ENCODE measurements at regions not wholly inside any gene's neighbourhood (a gene's known extent, or its start where the extent isn't known, plus 50 kb on each side); places are given as distances from the start of the nearest gene placed in this dataset.
A peak's percentile ranks its signal among the peaks of the same experiment; 100 is the strongest.
"Not testable (repeated sequence)": the region's sequence is repeated elsewhere in the genome, so short reads cannot be mapped to it uniquely, and the experiment has no call there.

- no peak for DNase-seq (ENCODE audit: low read depth, low spot score)
Measured at GRCh38 chrX:122913134-122913533, 270.9 kb upstream of the GRIA3 start.

GRCh38 chrX:122913764-122914163 is 270.3 kb upstream of the GRIA3 start:
- DNase-seq (ENCODE audit: low read depth, low spot score) = no peak
- H3K27ac ChIP-seq = no peak overlapping the region

More at GRCh38 chrX:122913134-122913533, 270.9 kb upstream of the GRIA3 start:
- no peak overlapping the region for H3K27ac ChIP-seq

GRCh38 chrX:122914256-122914655 is 269.8 kb upstream of the GRIA3 start:
- DNase-seq (ENCODE audit: low read depth, low spot score) = no peak
- no peak overlapping the region for H3K27ac ChIP-seq

GRCh38 chrX:122934131-122934530 is 249.9 kb upstream of the GRIA3 start:
- H3K27ac ChIP-seq = no peak overlapping the region
- no peak for DNase-seq (ENCODE audit: low read depth, low spot score)

- DNase-seq (ENCODE audit: low read depth, low spot score) = no peak
Measured at GRCh38 chrX:122940199-122940598, 243.9 kb upstream of the GRIA3 start.

GRCh38 chrX:122941806-122942205 is 242.3 kb upstream of the GRIA3 start:
- H3K27ac ChIP-seq = no peak overlapping the region
- DNase-seq (ENCODE audit: low read depth, low spot score) = no peak

More at GRCh38 chrX:122940199-122940598, 243.9 kb upstream of the GRIA3 start:
- no peak overlapping the region for H3K27ac ChIP-seq

GRCh38 chrX:122943918-122944317 is 240.2 kb upstream of the GRIA3 start:
- DNase-seq (ENCODE audit: low read depth, low spot score) = no peak
- no peak overlapping the region for H3K27ac ChIP-seq

GRCh38 chrX:122945328-122945727 is 238.8 kb upstream of the GRIA3 start:
- no peak overlapping the region for H3K27ac ChIP-seq
- DNase-seq (ENCODE audit: low read depth, low spot score) = no peak

- no peak for DNase-seq (ENCODE audit: low read depth, low spot score)
- no peak overlapping the region for H3K27ac ChIP-seq
Measured at GRCh38 chrX:122972604-122973003, 211.5 kb upstream of the GRIA3 start.

- no peak for DNase-seq (ENCODE audit: low read depth, low spot score)
- H3K27ac ChIP-seq = no peak overlapping the region
Measured at GRCh38 chrX:122982521-122982920, 201.6 kb upstream of the GRIA3 start.

- not testable (repeated sequence) for DNase-seq (ENCODE audit: low read depth, low spot score)
Measured at GRCh38 chrX:123002844-123003243, 181.2 kb upstream of the GRIA3 start.

GRCh38 chrX:123013141-123013540 is 170.9 kb upstream of the GRIA3 start:
- no peak for DNase-seq (ENCODE audit: low read depth, low spot score)

More at GRCh38 chrX:123002844-123003243, 181.2 kb upstream of the GRIA3 start:
- H3K27ac ChIP-seq = not testable (repeated sequence)

GRCh38 chrX:123036401-123036800 is 147.7 kb upstream of the GRIA3 start:
- H3K27ac ChIP-seq = no peak overlapping the region
- no peak for DNase-seq (ENCODE audit: low read depth, low spot score)

More at GRCh38 chrX:123013141-123013540, 170.9 kb upstream of the GRIA3 start:
- H3K27ac ChIP-seq = no peak overlapping the region

GRCh38 chrX:123049071-123049625 is 134.9 kb upstream of the GRIA3 start:
- H3K27ac ChIP-seq = no peak overlapping the region
- no peak for DNase-seq (ENCODE audit: low read depth, low spot score)

GRCh38 chrX:123060986-123061385 is 123.1 kb upstream of the GRIA3 start:
- H3K27ac ChIP-seq = no peak overlapping the region
- no peak for DNase-seq (ENCODE audit: low read depth, low spot score)

GRCh38 chrX:123064053-123064452 is 120.0 kb upstream of the GRIA3 start:
- H3K27ac ChIP-seq = no peak overlapping the region
- no peak for DNase-seq (ENCODE audit: low read depth, low spot score)

GRCh38 chrX:123072686-123073385 is 111.2 kb upstream of the GRIA3 start:
- no peak for DNase-seq (ENCODE audit: low read depth, low spot score)
- no peak overlapping the region for H3K27ac ChIP-seq

- no peak overlapping the region for H3K27ac ChIP-seq
- no peak for DNase-seq (ENCODE audit: low read depth, low spot score)
Measured at GRCh38 chrX:123075947-123076561, 108.0 kb upstream of the GRIA3 start.

- DNase-seq (ENCODE audit: low read depth, low spot score) = no peak
- no peak overlapping the region for H3K27ac ChIP-seq
Measured at GRCh38 chrX:123077631-123078030, 106.4 kb upstream of the GRIA3 start.

- no peak overlapping the region for H3K27ac ChIP-seq
Measured at GRCh38 chrX:123080065-123080464, 104.0 kb upstream of the GRIA3 start.

GRCh38 chrX:123081776-123082175 is 102.3 kb upstream of the GRIA3 start:
- no peak for DNase-seq (ENCODE audit: low read depth, low spot score)
- peak overlapping the region; percentile 31 for H3K27ac ChIP-seq

More at GRCh38 chrX:123080065-123080464, 104.0 kb upstream of the GRIA3 start:
- no peak for DNase-seq (ENCODE audit: low read depth, low spot score)
